GM23338 (cell line): ENCODE measurements at regions not wholly inside any gene's neighbourhood (a gene's known extent, or its start where the extent isn't known, plus 50 kb on each side); places are given as distances from the start of the nearest gene placed in this dataset.
"Not testable (repeated sequence)": the region's sequence is repeated elsewhere in the genome, so short reads cannot be mapped to it uniquely, and the experiment has no call there.

Experiments
- CTCF ChIP-seq, 2 experiments: fragments of 200-600 bp in 1 of 2; sonication (generic) in 1 of 2; conservative IDR thresholded peaks; 2 replicates each; pipeline versions ENCODE4 v1.5.1 to v1.6.1; 2016 to 2017; ENCODE audit warnings: antibody characterized with exemption in 2 of 2, low read depth in 2 of 2, mild to moderate bottlenecking in 2 of 2, moderate library complexity in 1 of 2
- EZH2 ChIP-seq: fragments of 200-600 bp; sonication (generic); IDR thresholded peaks from one replicate; pipeline ENCODE4 v1.8.0; 2017; ENCODE audit warnings: antibody characterized with exemption, mild to moderate bottlenecking, low read depth; ENCODE audit not compliant: unreplicated experiment
- NANOG ChIP-seq: IDR thresholded peaks from 2 replicates; pipeline ENCODE4 v1.6.1; 2016; ENCODE audit warnings: antibody characterized with exemption, borderline replicate concordance
- POLR2AphosphoS5 ChIP-seq: IDR thresholded peaks from 2 replicates; pipeline ENCODE4 v1.6.1; 2016; ENCODE audit warnings: antibody characterized with exemption, low read depth
- ZNF114 ChIP-seq: fragments of 250-450 bp; sonication (Bioruptor Pico); IDR thresholded peaks from 2 replicates; pipeline ENCODE4 v1.5.0; 2020; ENCODE audit warnings: mild to moderate bottlenecking, moderate library complexity
- ZNF462 ChIP-seq: fragments of 250-450 bp; sonication (Bioruptor Pico); IDR thresholded peaks from 2 replicates; pipeline ENCODE4 v1.5.0; 2020; ENCODE audit warnings: mild to moderate bottlenecking, moderate library complexity
- TF ChIP-seq, protein P1 (sequence below): IDR thresholded peaks from one replicate; pipeline ENCODE4 v1.6.1; 2018; ENCODE audit warnings: antibody characterized with exemption; ENCODE audit not compliant: unreplicated experiment

DNA sequence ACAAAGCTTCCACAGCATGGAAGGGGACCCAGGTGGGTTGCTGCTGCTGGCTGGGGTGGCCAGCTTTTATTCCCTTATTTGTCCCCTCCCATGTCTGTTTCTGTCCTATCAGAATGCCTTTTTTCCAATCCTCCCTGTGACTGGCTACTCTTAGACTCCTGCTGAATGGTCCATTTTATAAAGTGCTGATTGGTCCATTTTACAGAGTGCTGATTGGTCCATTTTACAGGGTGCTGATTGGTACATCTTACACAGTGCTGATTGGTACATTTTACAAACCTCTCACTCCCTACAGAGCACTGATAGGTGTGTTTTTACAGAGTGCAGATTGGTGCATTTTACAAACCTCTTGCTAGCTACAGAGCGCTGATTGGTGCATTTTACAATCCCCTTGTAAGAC lies 135.9 kb upstream of the SETMAR start:
- TF ChIP-seq EZH2; CTCF (conservative IDR thresholded peaks at IDR 0.05; ENCODE audit: low read depth in 2 of 2); POLR2AphosphoS5; NANOG; ZNF462 (CRISPR knock-in tag); ZNF114 (CRISPR knock-in tag): not testable (repeated sequence)
- TF ChIP-seq, protein P1, sequence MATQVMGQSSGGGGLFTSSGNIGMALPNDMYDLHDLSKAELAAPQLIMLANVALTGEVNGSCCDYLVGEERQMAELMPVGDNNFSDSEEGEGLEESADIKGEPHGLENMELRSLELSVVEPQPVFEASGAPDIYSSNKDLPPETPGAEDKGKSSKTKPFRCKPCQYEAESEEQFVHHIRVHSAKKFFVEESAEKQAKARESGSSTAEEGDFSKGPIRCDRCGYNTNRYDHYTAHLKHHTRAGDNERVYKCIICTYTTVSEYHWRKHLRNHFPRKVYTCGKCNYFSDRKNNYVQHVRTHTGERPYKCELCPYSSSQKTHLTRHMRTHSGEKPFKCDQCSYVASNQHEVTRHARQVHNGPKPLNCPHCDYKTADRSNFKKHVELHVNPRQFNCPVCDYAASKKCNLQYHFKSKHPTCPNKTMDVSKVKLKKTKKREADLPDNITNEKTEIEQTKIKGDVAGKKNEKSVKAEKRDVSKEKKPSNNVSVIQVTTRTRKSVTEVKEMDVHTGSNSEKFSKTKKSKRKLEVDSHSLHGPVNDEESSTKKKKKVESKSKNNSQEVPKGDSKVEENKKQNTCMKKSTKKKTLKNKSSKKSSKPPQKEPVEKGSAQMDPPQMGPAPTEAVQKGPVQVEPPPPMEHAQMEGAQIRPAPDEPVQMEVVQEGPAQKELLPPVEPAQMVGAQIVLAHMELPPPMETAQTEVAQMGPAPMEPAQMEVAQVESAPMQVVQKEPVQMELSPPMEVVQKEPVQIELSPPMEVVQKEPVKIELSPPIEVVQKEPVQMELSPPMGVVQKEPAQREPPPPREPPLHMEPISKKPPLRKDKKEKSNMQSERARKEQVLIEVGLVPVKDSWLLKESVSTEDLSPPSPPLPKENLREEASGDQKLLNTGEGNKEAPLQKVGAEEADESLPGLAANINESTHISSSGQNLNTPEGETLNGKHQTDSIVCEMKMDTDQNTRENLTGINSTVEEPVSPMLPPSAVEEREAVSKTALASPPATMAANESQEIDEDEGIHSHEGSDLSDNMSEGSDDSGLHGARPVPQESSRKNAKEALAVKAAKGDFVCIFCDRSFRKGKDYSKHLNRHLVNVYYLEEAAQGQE, result not testable (repeated sequence)
